SU-DHL-6 (cell line): ENCODE measurements at regions not wholly inside any gene's neighbourhood (a gene's known extent, or its start where the extent isn't known, plus 50 kb on each side); places are given as distances from the start of the nearest gene placed in this dataset.
"Not testable (repeated sequence)": the region's sequence is repeated elsewhere in the genome, so short reads cannot be mapped to it uniquely, and the experiment has no call there.

Experiments used
- H2AFZ ChIP-seq: fragments of 200-600 bp; sonication (generic); 2 replicates; pipeline ENCODE4 v1.6.1; 2014; ENCODE audit warnings: low read depth, mild to moderate bottlenecking, moderate library complexity, mixed read lengths, antibody characterized with exemption, low read length; ENCODE audit not compliant: severe bottlenecking
- H3F3A ChIP-seq: fragments of 200-600 bp; shearing (Covaris generic); 2 replicates; pipeline ENCODE4 v1.6.0; 2016; ENCODE audit warnings: antibody characterized with exemption, mild to moderate bottlenecking; ENCODE audit not compliant: insufficient read depth
- H3K27ac ChIP-seq: fragments of 200-600 bp; sonication (generic); 2 replicates; pipeline ENCODE4 v1.5.1; 2016; ENCODE audit warnings: low read depth, mild to moderate bottlenecking, low read length, moderate library complexity, mixed read lengths
- H3K27me3 ChIP-seq: fragments of 200-600 bp; sonication (generic), shearing (Covaris generic); 2 replicates; pipeline ENCODE4 v1.6.0; 2014; ENCODE audit warnings: mild to moderate bottlenecking, low read length
- H3K36me3 ChIP-seq: fragments of 200-600 bp; sonication (generic); 2 replicates; pipeline ENCODE4 v1.6.1; 2014; ENCODE audit warnings: mild to moderate bottlenecking, low read length, mixed read lengths
- H3K4me2 ChIP-seq: fragments of 300-600, 200-600 bp; shearing (Covaris generic), sonication (generic); 2 replicates; pipeline ENCODE4 v1.6.0; 2014; ENCODE audit warnings: low read length, low read depth, mild to moderate bottlenecking; ENCODE audit not compliant: poor library complexity, severe bottlenecking
- H3K4me3 ChIP-seq: fragments of 200-600 bp; sonication (generic); 2 replicates; pipeline ENCODE4 v1.5.1; 2014; ENCODE audit warnings: antibody characterized with exemption, low read length, mild to moderate bottlenecking, mixed read lengths; ENCODE audit not compliant: insufficient read depth, poor library complexity, severe bottlenecking
- H3K79me2 ChIP-seq: fragments of 200-600 bp; sonication (generic); 2 replicates; pipeline ENCODE4 v1.6.1; 2014; ENCODE audit warnings: mild to moderate bottlenecking, low read length, moderate library complexity; ENCODE audit not compliant: insufficient read depth
- H3K9ac ChIP-seq: fragments of 200-600 bp; sonication (generic); 2 replicates; pipeline ENCODE4 v1.7.0; 2014; ENCODE audit warnings: mild to moderate bottlenecking, low read length
- H3K9me2 ChIP-seq: fragments of 200-600 bp; sonication (generic); replicated peaks from 2 replicates; pipeline ENCODE4 v1.6.1; 2014; ENCODE audit warnings: low read length; ENCODE audit not compliant: insufficient read depth
- H3K9me3 ChIP-seq: fragments of 200-600 bp; sonication (generic); 2 replicates; pipeline ENCODE4 v1.6.1; 2014; ENCODE audit warnings: low read length, mixed read lengths; ENCODE audit not compliant: insufficient read depth
- H4K20me1 ChIP-seq: fragments of 200-600 bp; sonication (generic); 2 replicates; pipeline ENCODE4 v1.6.1; 2014; ENCODE audit warnings: low read depth, mild to moderate bottlenecking, antibody characterized with exemption, low read length, moderate library complexity, mixed read lengths
- EZH2phosphoT487 ChIP-seq: fragments of 200-600 bp; sonication (generic), shearing (Covaris generic); conservative IDR thresholded peaks from 2 replicates; pipeline ENCODE4 v1.6.1; 2018; ENCODE audit warnings: mild to moderate bottlenecking, antibody characterized with exemption, low read length, moderate library complexity, mixed read lengths
- TF ChIP-seq, protein P1 (sequence below): fragments of 200-600 bp; sonication (generic); IDR thresholded peaks from one replicate; pipeline ENCODE4 v1.5.1; 2017; ENCODE audit warnings: antibody characterized with exemption, mild to moderate bottlenecking, low read length, moderate library complexity; ENCODE audit not compliant: insufficient read depth, poor library complexity, severe bottlenecking

DNA sequence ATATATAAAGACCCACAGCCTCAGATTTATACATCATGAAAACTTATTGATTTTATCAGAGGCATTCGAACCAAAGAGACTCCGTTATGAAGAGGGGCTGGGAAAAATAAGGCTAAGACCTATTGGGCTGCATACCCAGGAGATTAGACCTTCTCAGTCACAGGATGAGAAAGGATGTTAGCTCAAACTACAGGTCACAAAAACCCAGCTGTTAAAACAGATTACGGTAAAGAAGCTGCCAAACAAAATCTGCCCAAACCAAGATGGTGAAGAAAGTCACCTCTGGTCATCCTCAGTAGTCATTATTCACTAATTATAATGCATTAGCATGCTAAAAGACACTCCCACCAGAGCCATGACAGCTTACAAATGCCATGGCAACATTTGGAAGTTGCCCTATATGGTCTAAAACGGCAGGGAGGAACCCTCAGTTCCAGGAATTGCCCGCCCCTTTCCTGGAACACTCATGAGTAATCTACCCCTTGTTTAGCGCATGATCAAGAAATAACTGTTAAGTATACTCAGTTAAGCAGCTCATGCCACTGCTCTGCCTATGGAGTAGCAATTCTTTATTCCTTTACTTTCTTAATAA, 362.5 kb upstream of the PCDH15 start:
- Histone ChIP-seq H3K4me2 (no peak overlapping the region), H3K36me3 (no peaks in the 10 kb centered on the region), H3K27me3 (no peaks in the 10 kb centered on the region), H3K9ac (no peak overlapping the region), H3F3A (no peaks in the 10 kb centered on the region), H3K79me2 (no peaks in the 10 kb centered on the region), H3K9me3 (no peaks in the 10 kb centered on the region), H4K20me1 (no peaks in the 10 kb centered on the region), H2AFZ (no peak overlapping the region), H3K9me2 (no peaks in the 10 kb centered on the region), H3K4me3 (no peak overlapping the region), H3K27ac (no peak overlapping the region)
- TF ChIP-seq, protein P1, sequence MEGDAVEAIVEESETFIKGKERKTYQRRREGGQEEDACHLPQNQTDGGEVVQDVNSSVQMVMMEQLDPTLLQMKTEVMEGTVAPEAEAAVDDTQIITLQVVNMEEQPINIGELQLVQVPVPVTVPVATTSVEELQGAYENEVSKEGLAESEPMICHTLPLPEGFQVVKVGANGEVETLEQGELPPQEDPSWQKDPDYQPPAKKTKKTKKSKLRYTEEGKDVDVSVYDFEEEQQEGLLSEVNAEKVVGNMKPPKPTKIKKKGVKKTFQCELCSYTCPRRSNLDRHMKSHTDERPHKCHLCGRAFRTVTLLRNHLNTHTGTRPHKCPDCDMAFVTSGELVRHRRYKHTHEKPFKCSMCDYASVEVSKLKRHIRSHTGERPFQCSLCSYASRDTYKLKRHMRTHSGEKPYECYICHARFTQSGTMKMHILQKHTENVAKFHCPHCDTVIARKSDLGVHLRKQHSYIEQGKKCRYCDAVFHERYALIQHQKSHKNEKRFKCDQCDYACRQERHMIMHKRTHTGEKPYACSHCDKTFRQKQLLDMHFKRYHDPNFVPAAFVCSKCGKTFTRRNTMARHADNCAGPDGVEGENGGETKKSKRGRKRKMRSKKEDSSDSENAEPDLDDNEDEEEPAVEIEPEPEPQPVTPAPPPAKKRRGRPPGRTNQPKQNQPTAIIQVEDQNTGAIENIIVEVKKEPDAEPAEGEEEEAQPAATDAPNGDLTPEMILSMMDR, result no peak
- TF ChIP-seq EZH2phosphoT487, result no peak

GRCh38 chr10:55162321-55162720, 361.3 kb upstream of the PCDH15 start:
- H3K27me3 ChIP-seq, H2AFZ ChIP-seq, H3K27ac ChIP-seq, H3K79me2 ChIP-seq, H3K36me3 ChIP-seq, H3K9me2 ChIP-seq, H3K9ac ChIP-seq, H3K9me3 ChIP-seq, H4K20me1 ChIP-seq, H3K4me2 ChIP-seq, H3F3A ChIP-seq, H3K4me3 ChIP-seq: not testable (repeated sequence)

DNA sequence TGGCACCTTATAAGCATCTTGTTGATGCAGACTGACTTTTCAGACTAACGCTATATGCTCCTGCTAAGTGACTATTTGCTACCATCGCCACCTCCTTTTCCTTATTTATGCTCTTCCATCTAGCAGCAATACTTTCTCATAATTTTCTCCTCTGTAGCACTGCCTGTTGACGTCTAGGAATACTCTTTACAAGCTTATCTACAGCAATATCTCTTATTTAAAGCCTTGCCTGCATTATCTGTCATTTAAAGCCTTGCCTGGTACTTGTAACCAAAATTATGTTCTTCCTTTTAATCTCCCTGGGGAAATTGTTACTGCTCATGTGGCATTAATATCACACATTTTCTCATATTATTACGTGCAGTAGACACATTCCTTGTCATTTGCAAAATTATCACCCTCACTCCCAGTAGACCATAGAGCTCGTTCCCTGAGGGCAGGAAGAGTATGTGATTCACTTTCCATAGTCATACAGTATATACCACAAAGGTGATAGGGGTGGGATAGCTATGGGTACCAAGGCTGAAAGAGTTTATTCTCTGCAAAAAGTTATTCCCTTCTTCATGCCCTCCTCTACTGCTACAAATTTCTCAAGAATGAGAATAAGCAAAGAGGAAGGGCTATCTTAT, 359.7 kb upstream of the PCDH15 start:
- H3K4me2 ChIP-seq, result no peak overlapping the region
- H3K79me2 ChIP-seq, result no peaks in the 10 kb centered on the region
- no peaks in the 10 kb centered on the region for H3K36me3 ChIP-seq
- H2AFZ ChIP-seq, result no peak overlapping the region
- H3K4me3 ChIP-seq, result no peak overlapping the region
- no peaks in the 10 kb centered on the region for H3F3A ChIP-seq
- no peaks in the 10 kb centered on the region for H3K9me2 ChIP-seq
- H4K20me1 ChIP-seq, result no peaks in the 10 kb centered on the region
- H3K27ac ChIP-seq, result no peak overlapping the region
- no peaks in the 10 kb centered on the region for H3K27me3 ChIP-seq
- H3K9ac ChIP-seq, result no peak overlapping the region
- TF ChIP-seq EZH2phosphoT487, result no peak
- TF ChIP-seq, protein P1, result no peak
- no peaks in the 10 kb centered on the region for H3K9me3 ChIP-seq

GRCh38 chr10:55158633-55159032, 357.6 kb upstream of the PCDH15 start:
- Histone ChIP-seq H3F3A (no peaks in the 10 kb centered on the region), H3K27me3 (no peaks in the 10 kb centered on the region)

More at GRCh38 chr10:55158633-55159032, 357.6 kb upstream of the PCDH15 start:
- H2AFZ ChIP-seq, result no peak overlapping the region
- TF ChIP-seq, protein P1, result no peak
- no peak for TF ChIP-seq EZH2phosphoT487
- no peaks in the 10 kb centered on the region for H3K36me3 ChIP-seq
- H3K4me3 ChIP-seq, result no peak overlapping the region
- H3K9ac ChIP-seq, result no peak overlapping the region
- H3K79me2 ChIP-seq, result no peaks in the 10 kb centered on the region
- H3K9me3 ChIP-seq, result no peaks in the 10 kb centered on the region
- no peak overlapping the region for H3K4me2 ChIP-seq
- H3K9me2 ChIP-seq, result no peaks in the 10 kb centered on the region
- no peak overlapping the region for H3K27ac ChIP-seq
- no peaks in the 10 kb centered on the region for H4K20me1 ChIP-seq
